CD4-positive, alpha-beta T cell treated with Interleukin-21 for 1 hour (primary cell): ENCODE measurements at regions not wholly inside any gene's neighbourhood (a gene's known extent, or its start where the extent isn't known, plus 50 kb on each side); places are given as distances from the start of the nearest gene placed in this dataset.
"Not testable (repeated sequence)": the region's sequence is repeated elsewhere in the genome, so short reads cannot be mapped to it uniquely, and the experiment has no call there.

ENCODE experiments used
- DNase-seq: peaks from one replicate; pipeline ENCODE4 v3.0.0-alpha.2; 2020

DNA sequence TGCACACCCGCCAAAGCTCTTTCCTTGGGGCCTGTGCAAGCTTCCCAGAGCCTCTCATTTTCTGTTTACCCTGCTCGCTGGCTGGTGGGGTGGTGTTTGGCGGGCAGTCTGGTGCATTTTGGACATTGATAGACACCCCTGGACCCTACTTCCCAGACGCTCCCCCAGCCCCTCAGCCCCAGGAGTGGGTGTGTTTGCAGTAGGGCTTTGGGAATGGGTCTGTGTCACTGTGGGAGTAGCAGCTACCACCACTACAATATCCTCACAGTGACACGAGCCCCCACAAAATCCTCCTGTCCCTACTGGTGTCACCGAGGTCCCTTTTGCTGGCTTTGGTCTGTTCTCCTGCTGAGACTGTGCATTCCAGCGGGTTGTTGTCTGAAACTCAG lies 371.3 kb downstream of the TMEM121 start:
- no peak for DNase-seq

DNA sequence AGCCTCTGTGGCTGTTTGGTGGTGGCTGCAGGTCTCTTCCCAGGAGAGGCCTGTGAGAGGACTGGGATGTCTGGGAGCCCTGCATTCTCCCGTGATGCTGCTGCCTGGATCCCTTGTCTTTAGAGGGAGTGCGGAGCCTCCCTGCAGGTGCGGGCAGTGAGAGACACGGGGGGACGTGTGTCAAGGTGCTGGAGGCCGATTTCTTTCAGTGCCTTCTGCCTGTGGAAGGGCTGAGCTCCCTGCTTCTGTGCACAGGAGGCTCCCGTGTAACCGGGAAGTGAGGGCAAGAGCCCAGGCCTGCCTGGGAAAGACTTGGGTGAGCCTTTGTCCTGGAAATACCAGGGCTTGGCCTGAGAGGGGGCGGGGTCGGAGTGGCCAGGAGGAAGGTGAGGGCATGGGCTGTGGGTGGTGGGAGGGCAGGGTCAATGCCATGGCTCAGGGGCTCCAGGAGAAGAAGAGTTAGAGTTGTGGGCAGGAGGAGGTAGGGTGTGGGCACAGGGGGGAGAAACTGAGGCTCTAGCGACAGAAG lies 372.2 kb downstream of the TMEM121 start:
- DNase-seq = no peak

DNA sequence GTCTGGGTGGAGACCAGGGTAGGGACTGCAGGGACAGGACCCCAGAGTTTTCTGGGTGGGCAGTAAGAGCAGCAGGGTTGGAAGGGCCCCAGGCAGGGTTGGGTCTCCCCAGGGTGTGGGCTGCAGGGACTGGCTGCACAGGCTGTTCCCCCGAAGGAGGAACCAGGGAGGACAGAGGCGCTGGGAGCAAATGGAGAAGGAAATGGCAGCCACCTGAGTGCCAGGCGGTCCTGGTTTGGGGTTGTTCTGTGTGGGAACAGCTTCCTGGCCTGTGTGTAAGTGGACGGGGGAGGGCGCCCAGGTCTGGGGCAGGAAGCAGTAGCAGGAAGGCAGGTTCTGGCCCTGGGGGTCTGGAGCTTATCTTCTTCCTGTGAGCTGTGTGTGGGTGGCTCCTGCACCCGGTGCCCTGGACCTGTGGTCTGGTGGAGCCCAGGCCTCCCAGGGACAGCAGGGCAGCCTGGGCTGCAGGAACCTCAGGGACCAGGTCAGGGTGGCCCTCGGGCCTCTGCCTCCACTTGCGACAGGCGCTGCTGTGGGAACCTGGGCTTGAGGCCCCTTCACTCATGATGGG lies 372.8 kb downstream of the TMEM121 start:
- no peak for DNase-seq

DNA sequence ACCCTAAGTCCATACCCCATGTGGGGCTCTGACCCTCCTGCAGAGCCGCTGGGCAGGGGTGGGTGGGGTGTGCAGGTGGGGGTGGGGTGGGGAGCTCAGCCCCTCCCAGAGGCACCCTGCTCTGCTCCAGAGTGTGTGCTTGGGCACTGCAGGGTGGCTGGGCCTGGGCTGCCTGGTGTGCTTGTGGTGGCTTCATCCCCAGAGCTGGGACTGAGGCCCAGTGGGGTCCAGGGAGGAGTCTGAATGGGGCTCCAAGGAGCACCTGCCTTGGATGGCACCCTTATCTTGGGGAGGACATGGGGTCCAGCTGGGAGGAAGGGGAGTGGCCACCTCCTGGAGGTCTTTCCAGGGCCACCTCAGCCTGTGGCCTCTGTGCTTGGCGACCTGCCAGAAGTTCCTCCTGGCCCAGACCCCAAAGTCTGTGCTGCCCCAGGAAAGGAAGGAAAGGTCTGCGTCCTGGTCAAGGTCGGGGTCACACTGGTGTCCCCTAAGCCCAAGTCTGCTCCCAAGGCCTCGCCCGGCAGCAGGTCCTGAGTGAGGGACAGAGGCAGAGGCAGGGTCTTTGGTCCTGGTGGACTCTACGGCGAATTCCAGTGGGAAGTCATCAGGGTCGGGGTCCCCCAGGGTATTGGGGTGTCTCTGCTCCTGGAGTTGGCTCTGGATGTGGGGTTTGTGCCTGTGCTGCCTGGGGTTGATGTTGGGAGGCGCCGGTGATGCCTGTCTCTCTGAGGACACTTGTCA lies 373.4 kb downstream of the TMEM121 start:
- DNase-seq = no peak

DNA sequence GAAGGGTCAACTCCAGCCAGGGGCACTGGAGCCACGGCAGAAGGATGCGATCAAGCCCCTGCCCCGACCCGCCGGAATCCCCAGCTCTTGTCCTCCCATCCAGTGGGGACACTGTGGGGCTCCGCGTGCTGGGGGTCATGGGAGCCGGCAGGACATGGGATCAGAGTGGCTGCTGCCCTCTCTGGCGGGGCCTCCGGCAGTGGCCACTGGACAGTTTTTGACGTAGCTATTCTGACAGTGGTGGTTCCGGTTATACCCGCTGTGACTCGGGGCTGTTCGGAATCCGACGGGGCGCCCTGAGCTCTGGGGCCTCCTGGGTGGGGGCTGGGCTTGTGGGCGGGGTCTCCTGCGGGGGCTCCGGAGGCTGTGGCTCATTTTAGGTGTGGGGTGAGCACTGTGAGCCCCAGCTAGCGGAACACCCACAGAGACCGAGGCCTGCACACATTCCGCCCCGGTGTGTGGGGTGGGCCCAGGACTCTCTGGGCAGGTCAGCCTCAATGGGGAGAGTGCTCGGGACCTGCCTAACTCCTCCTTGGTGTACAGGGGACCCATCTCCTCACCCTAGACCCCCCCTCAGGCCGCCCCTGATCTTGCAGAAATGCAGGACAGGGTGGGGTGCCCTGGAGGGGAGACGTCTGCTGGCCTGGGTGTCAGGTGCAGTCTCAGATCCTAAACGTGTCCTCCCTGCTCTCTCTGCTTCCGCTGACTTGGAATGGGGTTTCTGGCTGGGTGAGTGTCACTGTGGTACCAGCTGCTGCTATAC lies 374.2 kb downstream of the TMEM121 start:
- no peak for DNase-seq

DNA sequence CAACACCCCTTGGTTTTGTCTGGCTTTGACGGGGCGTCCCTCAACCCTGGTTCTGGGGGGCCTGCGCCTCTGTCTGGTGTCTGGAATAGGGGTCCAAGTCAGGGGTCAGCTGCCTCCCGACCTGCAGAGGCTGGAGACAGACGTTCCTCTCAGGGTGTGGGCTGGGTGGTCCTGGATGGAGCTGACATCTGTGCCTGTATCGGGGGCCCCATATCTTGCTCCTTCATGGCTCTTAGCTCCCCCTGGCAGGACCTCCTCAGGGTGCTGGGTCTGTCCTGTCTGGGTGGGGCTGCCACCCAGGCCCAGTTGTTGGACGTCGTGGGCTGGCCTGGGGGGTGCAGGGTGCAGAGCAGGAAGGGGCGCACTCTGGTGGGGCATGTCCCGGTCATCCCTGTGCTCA lies 374.8 kb downstream of the TMEM121 start:
- no peak for DNase-seq

DNA sequence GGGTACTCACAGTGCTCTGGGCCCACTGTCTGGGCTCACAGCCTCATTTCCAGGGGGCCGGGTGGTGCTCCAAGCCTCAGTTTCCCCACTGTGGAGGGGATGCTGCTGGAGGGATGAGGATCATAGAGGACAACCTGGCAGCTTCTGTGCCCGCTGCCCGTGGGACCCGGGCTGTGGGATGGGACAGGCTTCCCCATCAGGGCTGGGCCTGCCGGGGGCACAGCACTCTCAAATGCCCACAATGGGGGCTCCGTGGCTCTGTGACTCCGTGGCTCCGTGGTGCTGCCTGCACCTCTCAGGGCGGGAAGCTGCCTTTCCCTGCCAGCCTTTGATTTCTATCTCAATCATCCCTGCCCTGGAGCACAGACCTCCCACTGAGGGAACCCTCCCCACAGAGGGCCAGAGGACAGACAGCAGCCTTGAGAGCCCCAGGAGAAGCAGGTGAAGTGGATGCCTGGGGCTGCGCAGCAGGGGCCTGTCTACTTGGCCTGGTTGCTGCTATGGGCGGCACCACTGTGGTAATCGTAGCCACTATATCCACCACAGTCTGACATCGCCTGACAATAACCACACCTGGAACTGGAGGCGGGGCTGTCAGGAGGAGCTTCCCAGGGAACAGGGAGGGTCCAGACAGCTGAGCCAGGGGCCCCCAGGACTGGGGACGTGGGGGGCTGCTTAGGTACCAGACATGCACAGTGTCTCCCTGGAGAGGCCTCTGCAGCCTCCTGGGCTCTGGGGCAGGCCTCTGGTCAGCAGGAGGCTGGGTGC lies 375.9 kb downstream of the TMEM121 start:
- DNase-seq = no peak

DNA sequence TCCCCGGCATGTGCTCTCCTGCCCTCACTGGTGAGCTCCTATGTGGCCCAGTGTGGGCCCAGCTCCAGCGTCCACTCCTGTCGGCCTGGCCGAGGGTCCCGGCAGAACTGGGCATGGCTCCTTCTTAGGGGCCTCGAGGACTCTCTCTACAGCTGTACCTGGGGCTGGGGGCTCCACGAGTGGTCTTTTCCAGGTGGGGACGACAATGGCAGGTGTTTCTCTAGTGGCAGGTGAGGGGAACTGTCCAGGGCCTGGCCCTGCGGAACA lies 376.4 kb downstream of the TMEM121 start:
- not testable (repeated sequence) for DNase-seq

DNA sequence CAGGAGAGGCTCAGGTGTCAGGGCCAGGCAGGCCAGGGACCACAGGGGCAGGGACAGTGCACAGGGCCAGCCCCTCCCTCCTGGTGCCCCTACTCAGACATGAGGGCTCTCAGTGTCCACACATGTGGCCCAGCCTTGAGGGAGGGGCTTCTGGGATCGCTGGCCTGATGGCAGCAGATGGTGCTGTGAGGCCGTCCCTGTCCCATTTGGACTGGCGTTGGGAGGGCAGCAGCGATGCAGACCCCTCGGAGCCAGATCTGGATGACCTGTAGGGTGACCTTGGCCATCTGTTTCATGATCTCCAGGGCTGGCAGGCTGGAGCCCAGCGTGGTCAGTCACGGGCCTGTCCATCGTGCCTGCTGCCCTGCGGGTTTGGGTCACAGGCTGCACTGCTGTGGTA lies 377.6 kb downstream of the TMEM121 start:
- DNase-seq = no peak

DNA sequence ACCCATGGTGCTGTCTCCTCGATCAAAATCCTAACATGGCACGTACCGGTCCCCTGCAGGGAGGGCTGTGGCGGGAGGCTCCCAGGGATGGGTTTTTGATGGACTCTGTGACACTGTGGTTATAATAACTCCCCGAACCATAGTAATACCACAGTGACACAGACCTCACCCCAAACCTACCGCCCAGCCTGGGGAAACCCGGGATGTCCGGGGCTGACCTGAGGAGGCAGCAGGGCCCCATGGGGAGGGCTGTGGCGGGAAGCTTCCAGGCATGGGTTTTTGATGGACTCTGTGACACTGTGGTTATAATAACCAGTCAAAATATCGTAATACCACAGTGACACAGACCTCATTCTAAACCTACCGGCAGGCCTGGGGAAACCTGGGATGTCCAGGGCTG lies 378.0 kb downstream of the TMEM121 start:
- DNase-seq = no peak

DNA sequence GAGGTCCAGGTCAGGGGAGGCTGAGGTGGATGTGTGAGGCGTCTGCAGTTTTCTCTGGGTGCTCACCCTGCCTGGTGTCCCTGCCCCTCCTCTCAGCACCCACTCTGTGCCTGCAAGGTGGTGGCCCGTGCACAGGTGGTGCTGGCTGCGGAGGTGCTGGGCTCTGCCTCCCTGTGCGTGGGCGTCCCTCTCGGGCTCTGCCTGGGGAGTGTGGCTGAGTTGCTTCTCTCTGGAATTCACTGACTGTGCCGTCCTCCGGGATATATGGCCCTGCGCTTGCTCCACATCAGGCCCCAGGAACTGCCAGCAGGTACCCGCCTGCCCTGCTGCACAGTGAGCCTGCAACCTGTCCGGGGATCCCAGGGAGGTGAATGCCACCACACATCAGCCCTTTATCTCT lies 379.1 kb downstream of the TMEM121 start:
- DNase-seq = no peak

DNA sequence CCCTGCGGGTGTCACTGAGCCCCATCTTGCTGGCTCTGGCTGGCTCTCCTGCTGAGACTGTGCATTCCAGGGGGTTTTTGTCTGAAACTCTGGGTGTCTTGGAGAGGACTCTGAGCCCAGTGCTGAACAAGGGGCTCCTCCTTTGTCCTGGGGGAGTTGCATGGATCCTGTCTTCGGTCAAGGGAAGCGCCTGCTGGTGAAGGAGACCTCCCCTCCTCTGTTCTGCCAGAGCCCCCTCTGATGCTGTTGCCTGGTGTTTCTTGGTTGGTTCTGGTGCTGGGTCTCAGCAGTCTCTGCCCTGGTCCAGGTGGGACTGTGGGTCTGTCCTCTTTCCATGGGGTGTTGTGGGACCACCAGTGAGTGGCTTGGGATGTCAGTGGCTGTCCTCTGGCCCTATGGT lies 380.9 kb downstream of the TMEM121 start:
- no peak for DNase-seq

DNA sequence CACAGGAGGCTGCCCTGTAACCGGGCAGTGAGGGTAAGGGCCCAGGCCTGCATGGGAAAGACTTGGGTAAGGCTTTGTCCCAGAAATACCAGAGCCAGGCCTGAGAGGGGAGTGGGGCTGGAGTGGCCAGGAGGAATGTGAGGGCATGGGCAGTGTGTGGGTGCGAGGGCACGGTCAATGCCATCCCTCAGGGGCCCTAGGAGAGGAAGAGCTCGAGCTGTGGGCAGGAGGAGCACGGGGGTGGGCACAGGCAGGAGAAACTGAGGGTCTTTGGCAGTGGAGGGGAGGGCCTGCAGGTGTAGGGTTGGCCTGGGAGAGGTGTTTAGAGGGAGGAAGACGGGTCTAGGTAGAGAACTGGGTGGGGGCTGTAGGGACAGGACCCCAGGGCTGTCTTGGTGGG lies 381.6 kb downstream of the TMEM121 start:
- no peak for DNase-seq

DNA sequence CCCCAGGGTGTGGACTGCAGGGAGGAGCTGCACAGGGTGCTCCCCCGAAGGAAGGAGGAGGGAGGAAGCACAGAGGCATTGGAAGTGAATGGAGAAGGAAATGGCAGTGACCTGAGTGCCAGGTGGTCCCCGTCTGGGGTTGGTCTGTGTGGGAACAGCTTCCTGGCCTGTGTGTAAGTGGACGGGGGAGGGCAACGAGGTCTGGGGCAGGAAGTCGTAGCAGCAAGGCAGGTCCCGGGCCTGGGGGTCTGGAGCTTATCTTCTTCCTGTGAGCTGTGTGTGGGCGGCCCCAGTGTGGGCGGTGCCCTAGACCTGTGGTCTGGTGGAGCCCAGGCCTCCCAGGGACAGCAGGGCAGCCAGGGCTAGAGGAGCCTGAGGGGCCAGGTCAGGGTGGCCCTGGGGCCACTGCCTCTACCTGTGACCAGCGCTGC lies 382.1 kb downstream of the TMEM121 start:
- no peak for DNase-seq

DNA sequence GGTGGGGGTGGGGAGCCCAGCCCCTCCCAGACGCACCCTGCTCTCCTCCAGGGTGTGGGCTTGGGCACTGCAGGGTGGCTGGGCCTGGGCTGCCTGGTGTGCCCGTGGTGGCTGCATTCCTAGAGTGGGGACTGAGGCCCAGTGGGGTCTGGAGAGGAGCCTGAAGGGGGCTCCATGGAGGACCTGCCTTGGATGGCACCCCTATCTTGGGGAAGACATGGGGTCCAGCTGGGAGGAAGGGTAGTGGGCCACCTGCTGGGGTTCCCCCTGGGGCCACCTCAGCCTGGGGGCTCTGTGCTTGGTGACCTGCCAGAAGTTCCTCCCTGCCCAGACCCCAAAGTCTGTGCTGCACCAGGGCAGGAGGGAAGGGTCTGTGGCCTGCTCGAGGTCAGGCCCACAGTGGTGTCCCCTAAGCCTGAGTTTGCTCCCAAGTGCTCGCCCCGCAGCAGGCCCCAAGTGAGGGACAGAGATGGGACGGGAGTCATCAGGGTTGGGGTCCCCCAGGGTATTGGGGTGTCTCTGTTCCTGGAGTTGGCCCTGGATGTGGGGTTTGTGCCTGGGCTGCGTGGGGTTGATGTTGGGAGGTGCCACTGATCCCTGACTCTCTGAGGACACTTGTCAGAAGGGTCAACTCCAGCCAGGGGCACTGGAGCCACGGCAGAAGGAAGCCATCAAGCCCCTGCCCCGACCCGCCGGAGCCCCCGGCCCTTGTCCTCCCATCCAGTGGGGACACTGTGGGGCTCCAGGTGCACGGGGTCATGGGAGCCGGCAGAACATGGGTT lies 382.9 kb downstream of the TMEM121 start:
- no peak for DNase-seq

DNA sequence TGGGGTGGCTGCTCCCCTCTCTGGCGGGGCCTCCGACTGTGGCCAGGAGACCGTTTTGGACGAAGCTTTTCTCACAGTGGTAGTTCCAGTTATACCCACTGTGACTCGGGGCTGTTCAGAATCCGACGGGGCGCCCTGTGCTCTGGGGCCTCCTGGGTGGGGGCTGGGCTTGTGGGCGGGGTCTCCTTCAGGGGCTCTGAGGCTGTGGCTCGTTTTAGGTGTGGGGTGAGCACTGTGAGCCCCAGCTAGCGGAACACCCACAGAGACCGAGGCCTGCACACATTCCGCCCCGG lies 383.4 kb downstream of the TMEM121 start:
- not testable (repeated sequence) for DNase-seq

DNA sequence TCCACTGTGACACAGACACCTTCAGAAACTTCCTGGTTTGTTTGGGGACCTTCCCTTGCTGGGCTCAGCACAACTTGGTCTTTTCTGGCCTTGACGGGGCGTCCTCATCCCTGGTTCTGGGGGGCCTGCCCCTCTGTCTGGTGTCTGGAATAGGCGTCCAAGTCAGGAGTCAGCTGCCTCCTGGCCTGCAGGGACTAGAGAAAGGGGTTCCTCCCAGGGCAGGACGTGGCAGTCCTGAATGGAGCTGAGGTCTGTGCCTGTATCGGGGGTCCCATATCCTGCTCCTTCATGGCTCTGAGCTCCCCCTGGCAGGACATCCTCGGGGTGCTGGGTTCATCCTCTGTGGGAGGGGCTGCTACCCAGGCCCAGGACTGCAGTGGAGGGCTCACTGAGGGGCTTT lies 384.0 kb downstream of the TMEM121 start:
- DNase-seq = no peak

DNA sequence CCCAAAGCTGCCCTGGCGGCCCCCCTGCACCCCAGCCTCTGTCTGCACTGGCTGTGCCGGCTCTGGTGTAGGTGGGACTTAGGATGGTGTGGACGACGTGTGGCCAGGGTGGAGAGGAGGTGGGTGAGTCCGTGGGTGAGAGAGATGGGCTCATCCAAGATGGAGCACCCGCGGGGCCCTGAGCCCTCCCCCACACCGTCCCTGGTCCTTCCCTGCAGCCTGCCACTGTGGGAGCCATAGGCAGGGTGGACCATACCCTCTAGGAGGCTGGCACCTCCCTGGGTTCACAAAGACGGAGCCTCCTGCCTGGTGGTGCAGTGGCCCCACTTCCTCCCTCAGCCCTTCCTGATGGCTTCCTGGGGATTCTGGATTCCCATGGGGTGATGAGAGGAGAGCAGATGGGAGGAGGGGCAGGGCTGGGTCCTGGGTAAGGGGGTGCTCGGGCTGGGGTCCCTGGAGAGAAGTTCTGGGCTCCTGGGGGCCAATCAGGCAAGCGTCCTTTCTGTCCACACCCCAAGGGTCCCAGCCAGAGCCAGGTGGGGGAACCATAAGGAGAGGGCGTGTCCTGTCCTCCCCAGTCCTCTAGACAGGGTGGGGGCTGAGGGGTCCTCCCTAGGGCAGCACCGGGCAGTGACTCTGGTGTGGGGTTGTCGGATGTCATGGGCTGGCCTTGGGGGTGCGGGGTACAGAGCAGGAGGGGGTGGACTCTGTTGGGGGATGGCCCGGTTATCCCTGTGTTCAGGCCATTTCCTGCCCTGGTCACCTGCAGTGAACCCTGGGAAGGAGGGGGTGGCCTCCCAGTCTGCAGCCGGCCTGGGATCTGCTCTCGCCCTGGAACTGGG lies 384.8 kb downstream of the TMEM121 start:
- DNase-seq = no peak

DNA sequence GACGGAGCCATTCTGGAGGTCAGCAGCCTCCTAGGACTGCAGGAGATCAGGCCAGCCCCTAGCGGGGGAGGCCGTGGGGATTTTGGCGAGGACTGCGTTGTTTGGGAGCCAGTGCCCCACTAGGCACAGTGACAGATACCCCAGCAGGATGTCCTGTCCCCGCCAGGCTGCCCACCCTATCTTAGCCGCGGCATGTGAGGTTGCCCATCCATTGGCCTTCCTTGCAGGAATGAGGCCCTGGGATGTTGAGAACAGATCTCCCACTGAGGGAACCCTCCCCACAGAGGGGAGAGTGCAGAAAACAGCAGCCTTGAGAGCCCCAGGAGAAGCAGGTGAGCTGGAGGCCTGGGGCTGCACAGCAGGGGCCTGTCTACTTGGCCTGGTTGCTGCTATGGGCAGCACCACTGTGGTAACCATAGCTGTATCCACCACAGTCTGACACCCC lies 385.5 kb downstream of the TMEM121 start:
- not testable (repeated sequence) for DNase-seq

DNA sequence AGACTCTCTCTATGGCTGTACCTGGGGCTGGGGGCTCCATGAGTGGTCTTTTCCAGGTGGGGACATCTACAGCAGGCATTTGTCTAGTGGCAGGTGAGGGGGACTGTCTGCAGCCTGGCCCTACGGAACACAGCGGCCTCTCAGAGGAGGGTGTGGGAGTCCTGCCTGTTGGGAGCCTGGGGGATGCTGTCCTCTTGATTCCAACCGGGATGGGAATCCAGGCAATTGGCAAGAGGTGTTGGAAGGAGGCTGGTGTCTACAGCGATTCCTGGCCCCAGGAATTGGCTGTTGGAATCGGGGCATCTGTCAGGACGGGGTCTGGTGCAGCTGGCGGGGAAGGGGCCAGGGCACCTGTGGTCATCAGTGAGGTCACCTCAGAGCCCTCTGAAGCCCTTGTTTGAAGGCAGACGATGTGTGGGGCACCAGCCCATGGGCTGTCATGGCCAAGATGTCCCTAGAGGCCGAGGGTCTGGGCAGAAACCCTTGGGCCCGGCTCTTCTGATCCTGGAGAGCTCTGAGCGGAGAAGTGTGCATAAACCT lies 386.3 kb downstream of the TMEM121 start:
- DNase-seq = no peak

DNA sequence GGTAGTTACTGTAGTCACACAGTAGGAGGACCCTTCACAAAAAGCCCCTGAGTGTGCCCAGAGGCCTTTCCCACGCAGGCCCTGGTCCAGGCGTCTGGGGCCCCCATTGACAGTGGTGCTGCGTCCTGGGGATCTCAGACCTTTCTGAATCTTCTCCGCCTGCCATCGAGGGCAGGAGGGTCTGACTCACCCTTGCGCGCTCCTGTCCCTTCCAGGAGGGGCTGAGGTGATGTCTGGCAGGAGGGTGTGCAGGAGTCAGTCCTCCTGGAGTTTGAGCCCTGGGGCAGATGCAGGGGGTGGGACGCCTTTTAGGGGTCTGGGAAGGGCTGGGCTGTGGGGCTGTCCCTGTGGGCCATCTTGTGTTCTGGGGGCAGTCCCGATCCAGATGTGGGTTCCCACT lies 386.8 kb downstream of the TMEM121 start:
- no peak for DNase-seq

DNA sequence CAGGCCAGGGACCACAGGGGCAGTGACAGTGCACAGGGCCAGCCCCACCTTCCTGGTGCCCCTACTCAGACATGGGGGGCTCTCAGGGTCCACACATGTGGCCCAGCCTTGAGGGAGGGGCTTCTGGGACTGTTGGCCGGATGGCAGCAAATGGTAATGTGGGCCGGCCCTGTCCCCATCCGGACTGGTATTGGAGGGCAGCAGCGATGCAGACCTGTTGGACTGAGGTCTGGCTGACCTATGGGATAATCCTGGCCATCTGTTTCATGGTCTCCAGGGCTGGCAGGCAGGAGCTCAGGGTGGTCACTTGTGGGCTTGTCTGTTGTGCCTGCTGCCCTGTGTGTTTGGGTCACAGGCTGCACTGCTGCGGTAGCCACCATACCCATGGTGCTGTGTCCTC lies 387.5 kb downstream of the TMEM121 start:
- no peak for DNase-seq
